ENCODE measurements at regions not wholly inside any gene's neighbourhood (a gene's known extent, or its start where the extent isn't known, plus 50 kb on each side); places are given as distances from the start of the nearest gene placed in this dataset.

- TF ChIP-seq FOXK2 (IDR thresholded peaks at IDR 0.05) (no peak), CTBP1 (IDR thresholded peaks at IDR 0.05; ENCODE audit: borderline replicate concordance) (no peak), FOXM1 (IDR thresholded peaks at IDR 0.05; ENCODE audit: borderline replicate concordance) (no peak), SP1 (IDR thresholded peaks at IDR 0.05) (no peak), BHLHE40 (IDR thresholded peaks at IDR 0.05; ENCODE audit: borderline replicate concordance) (no peak), FOXA1 (IDR thresholded peaks at IDR 0.05) (no peak), ZNF384 (IDR thresholded peaks at IDR 0.05) (no peak), ARNT (IDR thresholded peaks at IDR 0.05) (no peak), PKNOX1 (IDR thresholded peaks at IDR 0.05) (no peak), SUZ12 (IDR thresholded peaks at IDR 0.05) (no peak), NFRKB (IDR thresholded peaks at IDR 0.05) (no peak), ELF4 (IDR thresholded peaks at IDR 0.05) (no peak)
Measured at GRCh38 chr11:59267196-59267595, 54.5 kb upstream of the MPEG1 start.
